Esophagus muscularis mucosa (tissue), 4 donors: ENCODE measurements at regions not wholly inside any gene's neighbourhood (a gene's known extent, or its start where the extent isn't known, plus 50 kb on each side); places are given as distances from the start of the nearest gene placed in this dataset.

Source experiments
- EP300 ChIP-seq: sonication (generic); formaldehyde crosslinking; IDR thresholded peaks from one replicate; pipeline ENCODE4 v1.6.1; 2017; ENCODE audit warnings: antibody characterized with exemption
- POLR2A ChIP-seq: fragments of 450-650 bp; IDR thresholded peaks from one replicate; pipeline ENCODE4 v1.6.1; 2017; ENCODE audit warnings: antibody characterized with exemption, moderate library complexity, mild to moderate bottlenecking, low read depth
- POLR2AphosphoS5 ChIP-seq, 2 donors: sonication (generic); formaldehyde crosslinking; IDR thresholded peaks; one replicate each; pipeline ENCODE4 v1.6.1; 2017; ENCODE audit warnings: antibody characterized with exemption in 2 of 2
- TF ChIP-seq, protein P1 (sequence below), 3 experiments: fragments of 200-600 bp in 2 of 3; fragments of 450-650 bp in 1 of 3; sonication (generic) in 2 of 3; IDR thresholded peaks; one replicate each; pipeline ENCODE4 v1.5.1; 2017 to 2019; ENCODE audit warnings: antibody characterized with exemption in 3 of 3, mild to moderate bottlenecking in 2 of 3, moderate library complexity in 1 of 3

DNA sequence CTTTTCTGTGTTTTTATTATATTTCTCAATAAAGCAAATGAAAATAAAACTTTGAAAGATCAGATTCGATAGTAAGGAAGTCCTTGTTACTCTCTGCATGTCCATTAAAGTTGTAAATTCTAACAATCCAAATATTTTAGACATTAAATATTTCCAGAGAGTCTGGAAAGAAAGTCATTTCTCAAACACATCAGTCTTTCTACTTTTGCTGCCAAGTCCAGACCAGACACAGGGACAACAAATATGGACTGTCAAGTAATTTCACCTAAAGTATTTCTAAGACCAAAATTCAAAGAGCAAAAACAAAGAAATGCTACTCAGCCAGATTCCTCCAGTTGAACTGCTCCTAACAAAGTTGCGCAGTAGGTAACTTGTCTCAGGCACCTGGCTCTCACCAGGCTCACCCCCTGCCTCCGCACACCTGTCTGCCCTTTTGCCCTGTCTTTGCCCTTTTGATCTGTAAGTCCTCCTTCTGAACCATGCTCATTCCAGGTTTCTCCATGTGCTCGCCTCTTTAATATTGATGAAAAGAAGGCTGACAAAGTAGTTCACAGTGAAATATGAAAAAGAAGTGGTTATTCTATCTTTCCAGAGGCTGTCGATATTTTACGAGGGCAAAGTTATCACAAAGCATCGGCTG lies 300.5 kb downstream of the C7orf25 start:
- TF ChIP-seq, protein P1, sequence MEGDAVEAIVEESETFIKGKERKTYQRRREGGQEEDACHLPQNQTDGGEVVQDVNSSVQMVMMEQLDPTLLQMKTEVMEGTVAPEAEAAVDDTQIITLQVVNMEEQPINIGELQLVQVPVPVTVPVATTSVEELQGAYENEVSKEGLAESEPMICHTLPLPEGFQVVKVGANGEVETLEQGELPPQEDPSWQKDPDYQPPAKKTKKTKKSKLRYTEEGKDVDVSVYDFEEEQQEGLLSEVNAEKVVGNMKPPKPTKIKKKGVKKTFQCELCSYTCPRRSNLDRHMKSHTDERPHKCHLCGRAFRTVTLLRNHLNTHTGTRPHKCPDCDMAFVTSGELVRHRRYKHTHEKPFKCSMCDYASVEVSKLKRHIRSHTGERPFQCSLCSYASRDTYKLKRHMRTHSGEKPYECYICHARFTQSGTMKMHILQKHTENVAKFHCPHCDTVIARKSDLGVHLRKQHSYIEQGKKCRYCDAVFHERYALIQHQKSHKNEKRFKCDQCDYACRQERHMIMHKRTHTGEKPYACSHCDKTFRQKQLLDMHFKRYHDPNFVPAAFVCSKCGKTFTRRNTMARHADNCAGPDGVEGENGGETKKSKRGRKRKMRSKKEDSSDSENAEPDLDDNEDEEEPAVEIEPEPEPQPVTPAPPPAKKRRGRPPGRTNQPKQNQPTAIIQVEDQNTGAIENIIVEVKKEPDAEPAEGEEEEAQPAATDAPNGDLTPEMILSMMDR (IDR thresholded peaks at IDR 0.05) = no peak
- no peak for TF ChIP-seq POLR2AphosphoS5 (IDR thresholded peaks at IDR 0.05)
- TF ChIP-seq EP300 = no peak
- TF ChIP-seq POLR2A = no peak
